ENCODE measurements at regions not wholly inside any gene's neighbourhood (a gene's known extent, or its start where the extent isn't known, plus 50 kb on each side); places are given as distances from the start of the nearest gene placed in this dataset.

GRCh38 chr5:162769019-162769418 is 668.4 kb upstream of the CCNG1 start:
- H3K4me3 ChIP-seq (replicated peaks in 1 of 2; ENCODE audit: low read depth in 2 of 2, low read length in 2 of 2), result no peak overlapping the region

GRCh38 chr5:162785673-162786072 is 651.7 kb upstream of the CCNG1 start:
- no peak for DNase-seq (ENCODE audit: low read depth in 2 of 2)
- H3K4me3 ChIP-seq (replicated peaks in 1 of 2; ENCODE audit: low read depth in 2 of 2, low read length in 2 of 2), result no peak overlapping the region
- TF ChIP-seq CTCF (IDR thresholded peaks at IDR 0.05; ENCODE audit: low read depth, low read length), result no peak

More at GRCh38 chr5:162769019-162769418, 668.4 kb upstream of the CCNG1 start:
- DNase-seq (ENCODE audit: low read depth in 2 of 2), result no peak
- TF ChIP-seq CTCF (IDR thresholded peaks at IDR 0.05; ENCODE audit: low read depth, low read length), result no peak

DNA sequence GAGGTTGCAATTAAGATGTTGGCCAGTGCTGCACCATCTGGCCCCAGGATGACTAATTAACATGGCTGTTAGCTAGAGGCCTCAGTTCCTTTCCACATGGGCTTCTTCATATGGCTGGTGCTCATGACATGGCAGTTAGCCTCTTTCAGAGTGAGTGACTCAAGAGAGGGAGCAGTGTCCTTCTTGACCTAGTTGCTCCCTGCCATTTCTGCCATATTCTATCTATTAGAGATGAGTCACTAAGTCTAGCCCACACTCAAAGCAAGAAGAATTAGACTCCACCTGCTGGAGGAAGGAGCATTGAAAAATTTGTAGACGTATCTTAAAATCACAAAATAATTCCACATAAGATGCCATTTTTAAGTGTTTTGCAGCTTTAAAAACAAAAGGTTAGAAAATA is 651.2 kb upstream of the CCNG1 start:
- DNase-seq (ENCODE audit: low read depth in 2 of 2), result no peak
- no peak overlapping the region for H3K4me3 ChIP-seq (replicated peaks in 1 of 2; ENCODE audit: low read depth in 2 of 2, low read length in 2 of 2)
- TF ChIP-seq CTCF (IDR thresholded peaks at IDR 0.05; ENCODE audit: low read depth, low read length), result no peak

- TF ChIP-seq CTCF (IDR thresholded peaks at IDR 0.05; ENCODE audit: low read depth, low read length), result no peak
- H3K4me3 ChIP-seq (replicated peaks in 1 of 2; ENCODE audit: low read depth in 2 of 2, low read length in 2 of 2), result no peak overlapping the region
- DNase-seq (ENCODE audit: low read depth in 2 of 2), result no peak
Measured at GRCh38 chr5:162796507-162796906, 640.9 kb upstream of the CCNG1 start.

GRCh38 chr5:162800301-162800700 is 637.1 kb upstream of the CCNG1 start:
- no peak overlapping the region for H3K4me3 ChIP-seq (replicated peaks in 1 of 2; ENCODE audit: low read depth in 2 of 2, low read length in 2 of 2)
- DNase-seq (ENCODE audit: low read depth in 2 of 2), result no peak
- TF ChIP-seq CTCF (IDR thresholded peaks at IDR 0.05; ENCODE audit: low read depth, low read length), result no peak

DNA sequence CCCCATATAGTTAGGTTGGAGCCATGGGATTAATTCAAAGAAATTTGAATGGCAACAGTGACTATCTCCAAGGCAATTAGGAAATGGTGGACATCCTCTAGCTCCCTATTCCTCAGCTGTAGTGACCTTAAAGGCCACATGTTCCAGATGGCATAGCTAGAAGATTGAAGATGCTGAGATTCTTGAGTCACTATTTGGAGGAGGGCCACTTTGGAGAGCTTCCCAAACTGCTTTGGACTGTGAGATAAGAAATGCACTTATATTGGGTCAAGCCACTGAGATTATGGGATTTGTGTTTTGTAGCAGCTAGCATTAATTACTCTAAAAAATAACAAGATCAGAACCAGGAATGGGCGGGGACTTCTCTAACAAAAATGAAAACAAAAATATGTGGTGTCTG is 636.2 kb upstream of the CCNG1 start:
- TF ChIP-seq CTCF (IDR thresholded peaks at IDR 0.05; ENCODE audit: low read depth, low read length), result no peak
- DNase-seq (ENCODE audit: low read depth in 2 of 2), result no peak
- H3K4me3 ChIP-seq (replicated peaks in 1 of 2; ENCODE audit: low read depth in 2 of 2, low read length in 2 of 2), result no peak overlapping the region

- TF ChIP-seq CTCF (IDR thresholded peaks at IDR 0.05; ENCODE audit: low read depth, low read length), result no peak
- DNase-seq (ENCODE audit: low read depth in 2 of 2), result no peak
- H3K4me3 ChIP-seq (replicated peaks in 1 of 2; ENCODE audit: low read depth in 2 of 2, low read length in 2 of 2), result no peak overlapping the region
Measured at GRCh38 chr5:162806195-162806594, 631.2 kb upstream of the CCNG1 start.

Data from cardiac fibroblast (primary cell).